A549 (cell line): ENCODE measurements at regions not wholly inside any gene's neighbourhood (a gene's known extent, or its start where the extent isn't known, plus 50 kb on each side); places are given as distances from the start of the nearest gene placed in this dataset.

ENCODE experiments used
- ATAC-seq, 2 experiments: fragments of 200-7000 bp in 1 of 2; fragments of >200 bp in 1 of 2; cut with Nextera tagmentation in 1 of 2; cut with Tn5 transposase in 1 of 2; 3 replicates each; pipeline versions ENCODE4 v1.8.0 to v1.9.1; 2018 to 2020; ENCODE audit warnings: mild to moderate bottlenecking in 1 of 2, moderate library complexity in 1 of 2
- CTCF ChIA-PET: fragments of 300-600 bp; sonication (Branson Sonifier 250); formaldehyde crosslinking; extraction: SDS; loops from one replicate; lab custom pipeline; 2021; ENCODE audit warnings: antibody characterized with exemption, inconsistent platforms; lab: Yijun Ruan, JAX
- POLR2A ChIA-PET: fragments of 350-600 bp; formaldehyde crosslinking; extraction: SDS; loops from one replicate; lab custom pipeline; 2021; ENCODE audit warnings: antibody characterized with exemption, inconsistent platforms; lab: Yijun Ruan, JAX
- DNase-seq, 2 experiments: peaks; one replicate each; pipeline versions ENCODE4 v3.0.0 to v3.0.0-alpha.2; 2011 to 2016; ENCODE audit warnings: low read depth in 1 of 2, low spot score in 1 of 2
- FAIRE-seq: peaks from 2 replicates; lab custom pipeline; 2011; peaks lifted over from hg19 to GRCh38; lab: Jason Lieb, UNC
- H3K27ac ChIP-seq, 2 experiments: fragments of >200 bp; sonication (Bioruptor Twin); formaldehyde crosslinking; 3 replicates each; pipeline ENCODE4 v1.5.1; 2016 to 2017
- H3K4me1 ChIP-seq: fragments of >200 bp; sonication (Bioruptor Twin); formaldehyde crosslinking; 3 replicates; pipeline ENCODE4 v1.6.1; 2016
- H3K4me2 ChIP-seq: fragments of >200 bp; sonication (Bioruptor Twin); formaldehyde crosslinking; 3 replicates; pipeline ENCODE4 v1.6.1; 2016
- H3K4me3 ChIP-seq: fragments of >200 bp; sonication (Bioruptor Twin); formaldehyde crosslinking; 3 replicates; pipeline ENCODE4 v1.5.1; 2016
- H3K9me3 ChIP-seq: fragments of >200 bp; sonication (Bioruptor Twin); formaldehyde crosslinking; 3 replicates; pipeline ENCODE4 v1.6.1; 2016
- CHD2 ChIP-seq: fragments of 150-350 bp; IDR thresholded peaks from 2 replicates; pipeline ENCODE4 v1.6.1; 2014; ENCODE audit warnings: low read length; ENCODE audit not compliant: partially characterized antibody
- CHD4 ChIP-seq: fragments of 200-600 bp; sonication (generic); IDR thresholded peaks from 2 replicates; pipeline ENCODE4 v1.6.1; 2016; ENCODE audit warnings: antibody characterized with exemption, mild to moderate bottlenecking, borderline replicate concordance
- EHF ChIP-seq: fragments of 250-450 bp; sonication (Bioruptor Pico); IDR thresholded peaks from 2 replicates; pipeline ENCODE4 v1.5.0; 2020; ENCODE audit warnings: mild to moderate bottlenecking
- EHMT2 ChIP-seq: fragments of 200-600 bp; sonication (generic); IDR thresholded peaks from 2 replicates; pipeline ENCODE4 v1.6.1; 2016; ENCODE audit warnings: antibody characterized with exemption, low read depth, mild to moderate bottlenecking, moderate library complexity
- EP300 ChIP-seq, 2 experiments: fragments of >200 bp; sonication (Bioruptor Twin); formaldehyde crosslinking; IDR thresholded peaks; 2 replicates in 1 of 2; 3 replicates in 1 of 2; pipeline ENCODE4 v1.6.1; 2016 to 2017
- HEYL ChIP-seq: fragments of 250-450 bp; sonication (Bioruptor Pico); IDR thresholded peaks from 2 replicates; pipeline ENCODE4 v1.8.0; 2021; ENCODE audit warnings: mild to moderate bottlenecking, moderate library complexity
- HOXB13 ChIP-seq: fragments of 250-450 bp; sonication (Bioruptor Pico); IDR thresholded peaks from 2 replicates; pipeline ENCODE4 v1.5.0; 2020; ENCODE audit warnings: low read depth, mild to moderate bottlenecking, moderate library complexity
- HOXB5 ChIP-seq: fragments of 250-450 bp; sonication (Bioruptor Pico); IDR thresholded peaks from 2 replicates; pipeline ENCODE4 v1.5.0; 2020; ENCODE audit warnings: mild to moderate bottlenecking, moderate library complexity
- JUN ChIP-seq, 2 experiments: fragments of >200 bp; sonication (Bioruptor Twin); formaldehyde crosslinking; IDR thresholded peaks; 2 replicates in 1 of 2; 3 replicates in 1 of 2; pipeline ENCODE4 v1.6.1; 2016 to 2017
- JUNB ChIP-seq: fragments of >200 bp; sonication (Bioruptor Twin); formaldehyde crosslinking; IDR thresholded peaks from 2 replicates; pipeline ENCODE4 v1.6.1; 2016
- PBX3 ChIP-seq: IDR thresholded peaks from 2 replicates; pipeline ENCODE4 v1.6.1; 2012
- PHF8 ChIP-seq: fragments of 200-600 bp; sonication (generic); IDR thresholded peaks from 2 replicates; pipeline ENCODE4 v1.6.1; 2016; ENCODE audit warnings: low read depth, mild to moderate bottlenecking, antibody characterized with exemption, moderate library complexity, borderline replicate concordance
- POLR2A ChIP-seq: IDR thresholded peaks from 2 replicates; pipeline ENCODE4 v1.6.1; 2012; ENCODE audit warnings: mild to moderate bottlenecking, low read length
- POLR2AphosphoS2 ChIP-seq: conservative IDR thresholded peaks from 2 replicates; pipeline ENCODE4 v1.6.1; 2012; ENCODE audit warnings: low read length, improper control_type of control experiment, inconsistent platforms
- RAD21 ChIP-seq, 2 experiments: fragments of >200 bp in 1 of 2; sonication (Bioruptor Twin) in 1 of 2; formaldehyde crosslinking in 1 of 2; IDR thresholded peaks in 1 of 2; conservative IDR thresholded peaks in 1 of 2; 2 replicates in 1 of 2; 3 replicates in 1 of 2; pipeline ENCODE4 v1.6.1; 2012 to 2018; ENCODE audit warnings: inconsistent platforms in 1 of 2
- RFX5 ChIP-seq: fragments of 450-650 bp; IDR thresholded peaks from 2 replicates; pipeline ENCODE4 v1.7.1; 2014; ENCODE audit warnings: antibody characterized with exemption, mild to moderate bottlenecking, moderate library complexity
- SMC3 ChIP-seq: fragments of >200 bp; sonication (Bioruptor Twin); formaldehyde crosslinking; IDR thresholded peaks from 3 replicates; pipeline ENCODE4 v1.6.1; 2018; ENCODE audit warnings: inconsistent platforms
- SREBF2 ChIP-seq: fragments of 450-650 bp; IDR thresholded peaks from 2 replicates; pipeline ENCODE4 v1.6.1; 2014; ENCODE audit warnings: mild to moderate bottlenecking, moderate library complexity
- ZFP36 ChIP-seq: fragments of 450-650 bp; IDR thresholded peaks from 2 replicates; pipeline ENCODE4 v1.6.1; 2014; ENCODE audit warnings: borderline replicate concordance; ENCODE audit not compliant: partially characterized antibody
- ZNF302 ChIP-seq: fragments of 250-450 bp; sonication (Bioruptor Pico); IDR thresholded peaks from 2 replicates; pipeline ENCODE4 v1.9.0; 2021; ENCODE audit warnings: inconsistent platforms, mild to moderate bottlenecking, moderate library complexity
- WGBS: methylation state at CpG from one replicate; pipeline ENCODE4 v1.1.6; 2017; ENCODE audit errors: missing lambda C conversion rate; 5-methylcytosine and 5-hydroxymethylcytosine counted together
- TF ChIP-seq, protein P1 (sequence below): fragments of >200 bp; sonication (Bioruptor Twin); formaldehyde crosslinking; IDR thresholded peaks from 3 replicates; pipeline ENCODE4 v1.6.1; 2016
- TF ChIP-seq, protein P2 (sequence below): fragments of >200 bp; sonication (Bioruptor Twin); formaldehyde crosslinking; IDR thresholded peaks from 2 replicates; pipeline ENCODE4 v1.6.1; 2016
- TF ChIP-seq, protein P3 (sequence below): fragments of 450-650 bp; IDR thresholded peaks from 2 replicates; pipeline ENCODE4 v1.6.1; 2014; ENCODE audit warnings: antibody characterized with exemption

GRCh38 chr9:108655818-108656217 lies 200.0 kb downstream of the ACTL7B start:
- ChIA-PET CTCF (interaction anchor here (0.6 to 0.9 kb wide), 4 partner anchors 92 to 1230 kb away, joined by 3 to 4 read pairs (median 4); no protein-coding TSS in a partner anchor), POLR2A (no interaction called here)
- Histone ChIP-seq H3K4me2 (no peak overlapping the region), H3K4me1 (no peaks in the 10 kb centered on the region), H3K27ac (no peak overlapping the region), H3K4me3 (no peak overlapping the region), H3K9me3 (peaks cover 21% of the 10 kb centered on the region)
- DNase-seq (no peak), ATAC-seq (no peak), FAIRE-seq (no peak)
- WGBS = 31% methylated on average over 7 of the region's 7 CpGs
- TF ChIP-seq EP300 (IDR thresholded peaks at IDR 0.05) (no peak), PHF8 (no peak), HEYL (CRISPR knock-in tag) (no peak), POLR2A (no peak), ZFP36 (no peak), ZNF302 (CRISPR knock-in tag) (no peak), HOXB5 (no peak), EHF (CRISPR knock-in tag) (no peak), CHD4 (no peak), RAD21 (conservative IDR thresholded peaks at IDR 0.05 in 1 of 2, IDR thresholded peaks at IDR 0.05 in 1 of 2) (no peak), JUNB (no peak), JUN (IDR thresholded peaks at IDR 0.05) (no peak), EHMT2 (no peak)
- TF ChIP-seq, protein P1, sequence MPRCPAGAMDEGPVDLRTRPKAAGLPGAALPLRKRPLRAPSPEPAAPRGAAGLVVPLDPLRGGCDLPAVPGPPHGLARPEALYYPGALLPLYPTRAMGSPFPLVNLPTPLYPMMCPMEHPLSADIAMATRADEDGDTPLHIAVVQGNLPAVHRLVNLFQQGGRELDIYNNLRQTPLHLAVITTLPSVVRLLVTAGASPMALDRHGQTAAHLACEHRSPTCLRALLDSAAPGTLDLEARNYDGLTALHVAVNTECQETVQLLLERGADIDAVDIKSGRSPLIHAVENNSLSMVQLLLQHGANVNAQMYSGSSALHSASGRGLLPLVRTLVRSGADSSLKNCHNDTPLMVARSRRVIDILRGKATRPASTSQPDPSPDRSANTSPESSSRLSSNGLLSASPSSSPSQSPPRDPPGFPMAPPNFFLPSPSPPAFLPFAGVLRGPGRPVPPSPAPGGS = no peak
- TF ChIP-seq, protein P2, sequence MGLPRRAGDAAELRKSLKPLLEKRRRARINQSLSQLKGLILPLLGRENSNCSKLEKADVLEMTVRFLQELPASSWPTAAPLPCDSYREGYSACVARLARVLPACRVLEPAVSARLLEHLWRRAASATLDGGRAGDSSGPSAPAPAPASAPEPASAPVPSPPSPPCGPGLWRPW = no peak

GRCh38 chr9:108654566-108654965 lies 201.2 kb downstream of the ACTL7B start:
- Histone ChIP-seq H3K4me2 (no peak overlapping the region), H3K27ac (no peak overlapping the region), H3K4me1 (no peaks in the 10 kb centered on the region), H3K9me3 (peaks cover 10% of the 10 kb centered on the region; the same call in 2 of the 3 replicates), H3K4me3 (no peak overlapping the region)
- ATAC-seq (no peak), DNase-seq (no peak), FAIRE-seq (no peak)
- ChIA-PET POLR2A (no interaction called here), CTCF (interaction anchor here (1.2 to 1.4 kb wide), 2 partner anchors 18 to 1189 kb away, joined by 3 to 4 read pairs; no protein-coding TSS in a partner anchor)
- TF ChIP-seq SMC3 (no peak), CHD2 (no peak), JUNB (no peak), POLR2AphosphoS2 (no peak), SREBF2 (no peak), HOXB13 (CRISPR knock-in tag) (no peak)
- TF ChIP-seq, protein P3, sequence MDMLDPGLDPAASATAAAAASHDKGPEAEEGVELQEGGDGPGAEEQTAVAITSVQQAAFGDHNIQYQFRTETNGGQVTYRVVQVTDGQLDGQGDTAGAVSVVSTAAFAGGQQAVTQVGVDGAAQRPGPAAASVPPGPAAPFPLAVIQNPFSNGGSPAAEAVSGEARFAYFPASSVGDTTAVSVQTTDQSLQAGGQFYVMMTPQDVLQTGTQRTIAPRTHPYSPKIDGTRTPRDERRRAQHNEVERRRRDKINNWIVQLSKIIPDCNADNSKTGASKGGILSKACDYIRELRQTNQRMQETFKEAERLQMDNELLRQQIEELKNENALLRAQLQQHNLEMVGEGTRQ = no peak
- 32% methylated on average over 2 of the region's 2 CpGs for WGBS

- FAIRE-seq (no peak), ATAC-seq (no peak), DNase-seq (no peak)
- CTCF ChIA-PET = no interaction called here
- POLR2A ChIA-PET = no interaction called here
- TF ChIP-seq PBX3 (no peak), CHD2 (no peak), EP300 (IDR thresholded peaks at IDR 0.05) (no peak), RFX5 (no peak)
- Histone ChIP-seq H3K9me3 (no peaks in the 10 kb centered on the region), H3K27ac (no peak overlapping the region), H3K4me3 (no peak overlapping the region), H3K4me2 (no peak overlapping the region), H3K4me1 (no peaks in the 10 kb centered on the region)
- 19% methylated on average over 3 of the region's 3 CpGs for WGBS
Observed at GRCh38 chr9:108652851-108653250, 202.9 kb downstream of the ACTL7B start.
